ENCODE measurements at regions not wholly inside any gene's neighbourhood (a gene's known extent, or its start where the extent isn't known, plus 50 kb on each side); places are given as distances from the start of the nearest gene placed in this dataset.

DNA sequence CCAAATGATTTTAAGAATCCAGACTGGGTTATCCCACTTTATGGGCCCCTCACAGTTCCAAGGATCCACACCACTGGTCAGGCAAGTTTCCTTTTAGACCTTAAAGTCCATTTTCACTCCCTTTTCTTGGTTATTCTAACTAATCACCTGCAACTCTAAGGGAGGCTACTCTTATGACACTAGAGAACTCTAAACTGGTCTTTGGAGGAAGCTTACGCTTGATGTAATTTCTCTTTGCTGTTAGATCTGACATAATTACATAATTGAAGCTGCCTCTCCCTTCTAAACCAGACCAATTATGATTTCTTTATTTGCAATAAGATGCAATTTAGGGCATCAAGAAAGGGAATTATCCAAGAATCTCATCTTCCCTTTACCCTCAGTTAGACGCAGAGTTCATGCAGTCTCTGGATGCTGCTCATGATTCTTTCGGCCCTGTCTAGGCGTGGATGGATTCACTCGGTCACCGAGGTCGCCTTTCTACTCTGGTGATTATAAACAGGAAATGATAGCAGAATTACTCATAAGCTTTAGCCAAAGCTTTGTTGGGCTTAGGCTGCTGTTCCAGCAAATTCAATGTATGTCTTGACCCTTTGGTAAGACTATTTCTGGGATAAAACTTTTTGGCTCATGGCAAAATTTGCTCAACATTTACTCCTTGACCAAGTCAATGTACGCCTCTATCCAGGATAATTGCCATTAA, 130.9 kb upstream of the PRNP start:
- TF ChIP-seq, protein P1, sequence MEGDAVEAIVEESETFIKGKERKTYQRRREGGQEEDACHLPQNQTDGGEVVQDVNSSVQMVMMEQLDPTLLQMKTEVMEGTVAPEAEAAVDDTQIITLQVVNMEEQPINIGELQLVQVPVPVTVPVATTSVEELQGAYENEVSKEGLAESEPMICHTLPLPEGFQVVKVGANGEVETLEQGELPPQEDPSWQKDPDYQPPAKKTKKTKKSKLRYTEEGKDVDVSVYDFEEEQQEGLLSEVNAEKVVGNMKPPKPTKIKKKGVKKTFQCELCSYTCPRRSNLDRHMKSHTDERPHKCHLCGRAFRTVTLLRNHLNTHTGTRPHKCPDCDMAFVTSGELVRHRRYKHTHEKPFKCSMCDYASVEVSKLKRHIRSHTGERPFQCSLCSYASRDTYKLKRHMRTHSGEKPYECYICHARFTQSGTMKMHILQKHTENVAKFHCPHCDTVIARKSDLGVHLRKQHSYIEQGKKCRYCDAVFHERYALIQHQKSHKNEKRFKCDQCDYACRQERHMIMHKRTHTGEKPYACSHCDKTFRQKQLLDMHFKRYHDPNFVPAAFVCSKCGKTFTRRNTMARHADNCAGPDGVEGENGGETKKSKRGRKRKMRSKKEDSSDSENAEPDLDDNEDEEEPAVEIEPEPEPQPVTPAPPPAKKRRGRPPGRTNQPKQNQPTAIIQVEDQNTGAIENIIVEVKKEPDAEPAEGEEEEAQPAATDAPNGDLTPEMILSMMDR (IDR thresholded peaks at IDR 0.05) = no peak
- no peak for TF ChIP-seq POLR2A (IDR thresholded peaks at IDR 0.05)
- no peak overlapping the region for H3K4me3 ChIP-seq
- intact Hi-C loops (cut with DNase I; ENCODE audit: low total_unique reads) = no loop called here
- no peaks in the 10 kb centered on the region for H3K27me3 ChIP-seq
- no peaks in the 10 kb centered on the region for H3K36me3 ChIP-seq
- H3K4me1 ChIP-seq = no peaks in the 10 kb centered on the region
- no peak for DNase-seq
- no peak overlapping the region for H3K27ac ChIP-seq
- no peaks in the 10 kb centered on the region for H3K9me3 ChIP-seq

DNA sequence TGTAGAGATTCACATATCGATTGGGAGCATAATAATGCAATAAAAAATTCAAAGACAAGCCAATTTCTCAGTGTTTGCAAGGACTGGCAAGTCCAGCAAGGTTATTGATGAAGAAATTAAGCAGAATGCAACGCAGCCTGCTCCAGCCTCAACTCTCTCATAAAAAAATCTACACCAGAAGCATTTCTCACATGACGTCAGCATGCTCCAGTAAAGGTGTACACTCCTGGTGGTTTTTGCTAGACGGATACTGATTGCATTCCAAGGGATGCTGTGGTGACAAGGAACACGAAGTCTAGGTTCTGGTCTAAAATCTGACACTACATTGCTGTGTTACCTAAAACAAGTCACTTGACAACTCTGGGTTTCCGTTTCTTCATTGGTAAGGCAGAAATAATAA, 131.9 kb upstream of the PRNP start:
- no peak overlapping the region for H3K4me3 ChIP-seq
- H3K36me3 ChIP-seq = no peaks in the 10 kb centered on the region
- H3K4me1 ChIP-seq = no peaks in the 10 kb centered on the region
- intact Hi-C loops (cut with DNase I; ENCODE audit: low total_unique reads) = no loop called here
- no peak for DNase-seq
- no peak for TF ChIP-seq POLR2A (IDR thresholded peaks at IDR 0.05)
- TF ChIP-seq, protein P1 (IDR thresholded peaks at IDR 0.05) = no peak
- no peaks in the 10 kb centered on the region for H3K27me3 ChIP-seq
- no peaks in the 10 kb centered on the region for H3K9me3 ChIP-seq
- no peak overlapping the region for H3K27ac ChIP-seq

DNA sequence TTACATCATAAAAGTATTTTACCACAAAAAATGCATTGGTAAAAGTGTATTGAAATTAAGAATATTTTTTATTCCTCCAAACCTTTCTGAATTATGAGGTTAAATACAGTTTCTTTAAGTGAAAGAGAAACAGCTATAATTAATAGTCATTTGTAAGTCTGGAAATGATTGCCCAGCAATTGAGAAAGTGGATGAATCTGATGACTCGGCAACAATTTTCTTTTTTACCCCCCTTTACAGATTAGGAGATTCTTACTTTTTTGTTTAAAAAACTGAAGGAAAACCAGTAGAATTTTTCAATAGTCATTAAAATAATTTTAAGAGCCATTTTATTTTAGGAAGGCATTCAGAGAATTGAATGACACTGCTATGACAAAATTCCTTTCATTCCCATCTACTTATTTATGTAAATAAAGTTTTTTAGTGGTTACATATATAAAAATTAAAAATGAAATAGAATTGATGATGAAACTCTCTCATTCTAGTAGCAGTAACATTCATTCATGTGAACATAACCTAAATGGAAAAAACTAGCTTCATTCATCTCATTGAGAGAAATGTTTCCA, 134.1 kb upstream of the PRNP start:
- TF ChIP-seq, protein P1 (IDR thresholded peaks at IDR 0.05) = no peak
- no peak for TF ChIP-seq POLR2A (IDR thresholded peaks at IDR 0.05)

DNA sequence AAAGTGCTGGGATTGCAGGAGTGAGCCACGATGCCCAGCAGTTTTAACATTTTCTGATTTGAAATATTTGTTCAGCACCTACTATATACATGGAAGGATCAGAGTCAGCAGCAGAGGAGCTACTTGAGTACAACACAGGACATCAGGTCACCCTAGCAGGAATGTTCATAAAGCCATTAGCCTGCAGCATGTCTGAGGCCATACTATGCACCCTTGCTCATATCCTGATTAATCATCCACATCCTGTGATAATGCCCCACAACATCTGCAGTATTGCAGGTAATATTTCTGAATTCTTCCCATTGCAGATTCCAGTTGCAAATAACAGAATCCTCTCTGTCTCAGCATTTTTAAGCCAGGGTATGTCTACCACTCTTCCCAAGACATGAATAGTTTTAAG, 135.5 kb upstream of the PRNP start:
- intact Hi-C loops (cut with DNase I; ENCODE audit: low total_unique reads) = no loop called here
- Histone ChIP-seq H3K36me3 (no peaks in the 10 kb centered on the region), H3K27me3 (no peaks in the 10 kb centered on the region), H3K9me3 (no peaks in the 10 kb centered on the region), H3K4me1 (no peaks in the 10 kb centered on the region), H3K4me3 (no peak overlapping the region), H3K27ac (no peak overlapping the region)
- TF ChIP-seq, protein P1 (IDR thresholded peaks at IDR 0.05) = no peak
- TF ChIP-seq POLR2A (IDR thresholded peaks at IDR 0.05) = no peak
- no peak for DNase-seq

More for the DNA sequence above, 134.1 kb upstream of the PRNP start:
- Histone ChIP-seq H3K4me3 (no peak overlapping the region), H3K27ac (no peak overlapping the region), H3K27me3 (no peaks in the 10 kb centered on the region), H3K4me1 (no peaks in the 10 kb centered on the region), H3K9me3 (no peaks in the 10 kb centered on the region), H3K36me3 (no peaks in the 10 kb centered on the region)
- DNase-seq = no peak
- intact Hi-C loops (cut with DNase I; ENCODE audit: low total_unique reads) = no loop called here

DNA sequence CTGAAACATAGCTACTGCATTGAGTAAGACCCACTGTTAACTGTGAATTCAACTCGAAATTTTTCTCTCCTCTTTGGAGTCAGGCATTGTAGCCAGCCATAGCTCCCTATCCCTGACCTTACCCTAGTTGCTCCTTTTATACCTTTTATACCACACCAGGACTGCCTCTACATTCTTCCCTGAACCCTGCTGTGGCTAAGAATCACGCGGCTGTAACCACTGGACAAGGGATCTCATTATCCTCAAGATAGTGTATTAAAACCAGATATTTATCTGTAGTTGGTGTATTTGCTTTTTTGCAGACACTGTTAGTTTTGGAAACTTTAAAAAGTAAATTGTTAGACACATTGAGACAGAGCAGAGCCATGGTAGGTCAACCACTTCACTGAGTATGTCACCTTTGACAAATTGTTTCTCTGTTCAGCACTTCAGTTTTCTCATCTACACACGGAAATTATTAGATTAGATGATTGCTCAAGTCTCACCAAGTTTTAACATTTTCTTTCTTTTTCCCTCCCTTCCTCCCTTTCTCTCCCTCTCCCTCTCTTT, 136.5 kb upstream of the PRNP start:
- DNase-seq = no peak

More for the DNA sequence above, 136.5 kb upstream of the PRNP start:
- H3K27ac ChIP-seq = no peak overlapping the region
- intact Hi-C loops (cut with DNase I; ENCODE audit: low total_unique reads) = no loop called here
- no peaks in the 10 kb centered on the region for H3K27me3 ChIP-seq
- no peaks in the 10 kb centered on the region for H3K36me3 ChIP-seq
- no peaks in the 10 kb centered on the region for H3K4me1 ChIP-seq
- no peak for TF ChIP-seq POLR2A (IDR thresholded peaks at IDR 0.05)
- TF ChIP-seq, protein P1 (IDR thresholded peaks at IDR 0.05) = no peak
- H3K4me3 ChIP-seq = no peak overlapping the region
- H3K9me3 ChIP-seq = no peaks in the 10 kb centered on the region

All from uterus (tissue), 3 donors.